Liver (tissue), 8 donors: ENCODE measurements at regions not wholly inside any gene's neighbourhood (a gene's known extent, or its start where the extent isn't known, plus 50 kb on each side); places are given as distances from the start of the nearest gene placed in this dataset.

Experiments used
- DNase-seq: peaks from one replicate; pipeline ENCODE4 v3.0.0-alpha.2; 2017; ENCODE audit warnings: low spot score
- H3K27ac ChIP-seq, 2 donors: one replicate each; pipeline ENCODE4 v1.7.0; 2013; ENCODE audit warnings: inconsistent platforms in 2 of 2, low read length in 2 of 2, control low read depth in 1 of 2, low read depth in 1 of 2, mild to moderate bottlenecking in 1 of 2
- H3K27me3 ChIP-seq, 4 donors: one replicate each; pipeline versions ENCODE4 v1.6.1 to v1.7.0; 2013; ENCODE audit warnings: low read length in 3 of 4, inconsistent platforms in 1 of 4, mild to moderate bottlenecking in 1 of 4, moderate library complexity in 1 of 4; ENCODE audit not compliant: control insufficient read depth in 4 of 4, insufficient read depth in 4 of 4
- H3K36me3 ChIP-seq, 4 donors: one replicate each; pipeline versions ENCODE4 v1.6.1 to v1.7.0; 2013; ENCODE audit warnings: low read length in 3 of 4, mild to moderate bottlenecking in 3 of 4, low read depth in 1 of 4, moderate library complexity in 1 of 4; ENCODE audit not compliant: control insufficient read depth in 4 of 4, insufficient read depth in 3 of 4
- H3K4me1 ChIP-seq, 4 donors: one replicate each; pipeline versions ENCODE4 v1.6.1 to v1.7.0; 2013; ENCODE audit warnings: low read length in 3 of 4, mild to moderate bottlenecking in 3 of 4, moderate library complexity in 1 of 4; ENCODE audit not compliant: control insufficient read depth in 4 of 4, insufficient read depth in 4 of 4
- H3K4me3 ChIP-seq, 3 donors: one replicate each; pipeline versions ENCODE4 v1.6.1 to v1.7.0; 2013; ENCODE audit warnings: low read length in 3 of 3, control low read depth in 1 of 3, low read depth in 1 of 3, mild to moderate bottlenecking in 1 of 3
- H3K9ac ChIP-seq, 2 donors: one replicate each; pipeline ENCODE4 v1.7.0; 2013; ENCODE audit warnings: low read length in 2 of 2, mild to moderate bottlenecking in 2 of 2, moderate library complexity in 2 of 2, control low read depth in 1 of 2, low read depth in 1 of 2
- H3K9me3 ChIP-seq, 4 donors: one replicate each; pipeline versions ENCODE4 v1.6.1 to v1.7.0; 2013; ENCODE audit warnings: low read length in 3 of 4; ENCODE audit not compliant: control insufficient read depth in 4 of 4
- ATF3 ChIP-seq: IDR thresholded peaks from 2 replicates; pipeline ENCODE4 v1.6.1; 2016; ENCODE audit warnings: antibody characterized with exemption
- EGR1 ChIP-seq, 2 donors: IDR thresholded peaks; 2 replicates each; pipeline ENCODE4 v1.6.1; 2016 to 2018; ENCODE audit warnings: antibody characterized with exemption in 2 of 2, low read depth in 2 of 2
- FOXA1 ChIP-seq: IDR thresholded peaks from 2 replicates; pipeline ENCODE4 v1.6.1; 2016; ENCODE audit warnings: antibody characterized with exemption
- FOXA2 ChIP-seq: IDR thresholded peaks from 2 replicates; pipeline ENCODE4 v1.6.1; 2016; ENCODE audit warnings: antibody characterized with exemption
- GABPA ChIP-seq, 2 donors: IDR thresholded peaks in 1 of 2; conservative IDR thresholded peaks in 1 of 2; 2 replicates each; pipeline ENCODE4 v1.6.1; 2016; ENCODE audit warnings: antibody characterized with exemption in 2 of 2, mild to moderate bottlenecking in 1 of 2, moderate library complexity in 1 of 2
- HNF4A ChIP-seq, 2 donors: conservative IDR thresholded peaks; 2 replicates each; pipeline ENCODE4 v1.6.1; 2016; ENCODE audit warnings: antibody characterized with exemption in 2 of 2, mild to moderate bottlenecking in 2 of 2
- HNF4G ChIP-seq: IDR thresholded peaks from 2 replicates; pipeline ENCODE4 v1.6.1; 2016; ENCODE audit warnings: antibody characterized with exemption
- JUND ChIP-seq, 2 donors: IDR thresholded peaks; 2 replicates each; pipeline ENCODE4 v1.6.1; 2016; ENCODE audit warnings: antibody characterized with exemption in 2 of 2
- NR2F2 ChIP-seq: IDR thresholded peaks from 2 replicates; pipeline ENCODE4 v1.6.1; 2016; ENCODE audit warnings: antibody characterized with exemption
- RAD21 ChIP-seq, 2 donors: IDR thresholded peaks; 2 replicates each; pipeline ENCODE4 v1.6.1; 2016; ENCODE audit warnings: antibody characterized with exemption in 2 of 2, mild to moderate bottlenecking in 2 of 2
- RXRA ChIP-seq, 2 donors: IDR thresholded peaks; 2 replicates each; pipeline ENCODE4 v1.6.1; 2017 to 2018; ENCODE audit warnings: antibody characterized with exemption in 2 of 2, mild to moderate bottlenecking in 1 of 2
- SP1 ChIP-seq: IDR thresholded peaks from 2 replicates; pipeline ENCODE4 v1.6.1; 2018; ENCODE audit warnings: antibody characterized with exemption, mild to moderate bottlenecking
- TAF1 ChIP-seq: conservative IDR thresholded peaks from 2 replicates; pipeline ENCODE4 v1.6.1; 2016; ENCODE audit warnings: antibody characterized with exemption, mild to moderate bottlenecking
- YY1 ChIP-seq: IDR thresholded peaks from 2 replicates; pipeline ENCODE4 v1.6.1; 2016; ENCODE audit warnings: antibody characterized with exemption, mild to moderate bottlenecking
- ZBTB33 ChIP-seq: IDR thresholded peaks from 2 replicates; pipeline ENCODE4 v1.6.1; 2016; ENCODE audit warnings: antibody characterized with exemption
- WGBS: extraction: QIAGEN DNeasy Blood & Tissue Kit; methylation state at CpG from one replicate; pipeline ENCODE4 v1.1.7; 2013; 5-methylcytosine and 5-hydroxymethylcytosine counted together
- TF ChIP-seq, protein P1 (sequence below): IDR thresholded peaks from 2 replicates; pipeline ENCODE4 v1.6.1; 2016; ENCODE audit warnings: antibody characterized with exemption, mild to moderate bottlenecking
- TF ChIP-seq, protein P2 (sequence below): IDR thresholded peaks from 2 replicates; pipeline ENCODE4 v1.6.1; 2016; ENCODE audit warnings: antibody characterized with exemption
- TF ChIP-seq, protein P3 (sequence below): fragments of 150-350 bp; IDR thresholded peaks from 2 replicates; pipeline ENCODE4 v1.5.1; 2017; ENCODE audit warnings: improper control_type of control experiment, low read depth, low read length; ENCODE audit not compliant: missing input control
- donor health status: healthy.
- donor health status: healthy.
- donor health status: healthy.
- donor health status: healthy.
- donor health status: healthy.

DNA sequence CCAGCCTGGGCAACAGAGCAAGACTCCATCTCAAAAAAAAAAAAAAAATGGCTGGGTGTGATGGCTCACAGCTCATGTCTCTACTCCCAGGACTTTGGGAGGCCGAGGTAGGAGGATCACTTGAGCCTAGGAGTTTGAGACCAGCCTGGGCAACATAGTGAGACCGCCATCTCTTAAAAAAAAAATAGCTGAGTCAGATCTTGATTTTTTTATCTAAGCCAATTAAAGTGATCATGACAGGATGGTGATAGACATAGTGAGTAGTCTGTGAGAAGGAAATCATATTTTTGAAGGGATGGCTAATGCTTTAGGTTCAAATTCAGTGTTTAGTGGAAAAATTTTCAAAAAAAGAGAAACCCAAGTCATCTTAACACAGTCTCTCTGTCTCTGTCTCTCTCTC is 114.6 kb upstream of the JARID2 start (continued):
- TF ChIP-seq, protein P1, sequence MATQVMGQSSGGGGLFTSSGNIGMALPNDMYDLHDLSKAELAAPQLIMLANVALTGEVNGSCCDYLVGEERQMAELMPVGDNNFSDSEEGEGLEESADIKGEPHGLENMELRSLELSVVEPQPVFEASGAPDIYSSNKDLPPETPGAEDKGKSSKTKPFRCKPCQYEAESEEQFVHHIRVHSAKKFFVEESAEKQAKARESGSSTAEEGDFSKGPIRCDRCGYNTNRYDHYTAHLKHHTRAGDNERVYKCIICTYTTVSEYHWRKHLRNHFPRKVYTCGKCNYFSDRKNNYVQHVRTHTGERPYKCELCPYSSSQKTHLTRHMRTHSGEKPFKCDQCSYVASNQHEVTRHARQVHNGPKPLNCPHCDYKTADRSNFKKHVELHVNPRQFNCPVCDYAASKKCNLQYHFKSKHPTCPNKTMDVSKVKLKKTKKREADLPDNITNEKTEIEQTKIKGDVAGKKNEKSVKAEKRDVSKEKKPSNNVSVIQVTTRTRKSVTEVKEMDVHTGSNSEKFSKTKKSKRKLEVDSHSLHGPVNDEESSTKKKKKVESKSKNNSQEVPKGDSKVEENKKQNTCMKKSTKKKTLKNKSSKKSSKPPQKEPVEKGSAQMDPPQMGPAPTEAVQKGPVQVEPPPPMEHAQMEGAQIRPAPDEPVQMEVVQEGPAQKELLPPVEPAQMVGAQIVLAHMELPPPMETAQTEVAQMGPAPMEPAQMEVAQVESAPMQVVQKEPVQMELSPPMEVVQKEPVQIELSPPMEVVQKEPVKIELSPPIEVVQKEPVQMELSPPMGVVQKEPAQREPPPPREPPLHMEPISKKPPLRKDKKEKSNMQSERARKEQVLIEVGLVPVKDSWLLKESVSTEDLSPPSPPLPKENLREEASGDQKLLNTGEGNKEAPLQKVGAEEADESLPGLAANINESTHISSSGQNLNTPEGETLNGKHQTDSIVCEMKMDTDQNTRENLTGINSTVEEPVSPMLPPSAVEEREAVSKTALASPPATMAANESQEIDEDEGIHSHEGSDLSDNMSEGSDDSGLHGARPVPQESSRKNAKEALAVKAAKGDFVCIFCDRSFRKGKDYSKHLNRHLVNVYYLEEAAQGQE: no peak
- TF ChIP-seq ATF3 (no peak), SP1 (no peak), JUND (IDR thresholded peaks at IDR 0.05) (no peak), YY1 (no peak), HNF4A (conservative IDR thresholded peaks at IDR 0.05) (no peak)

GRCh38 chr6:15131651-15132061 is 114.2 kb upstream of the JARID2 start:
- DNase-seq: no peak
- Histone ChIP-seq H3K36me3 (no peaks in the 10 kb centered on the region), H3K4me1 (no peaks in the 10 kb centered on the region), H3K4me3 (no peak overlapping the region), H3K27me3 (no peaks in the 10 kb centered on the region), H3K9me3 (no peaks in the 10 kb centered on the region), H3K9ac (no peak overlapping the region), H3K27ac (no peak overlapping the region)
- 84% methylated on average over 7 of the region's 7 CpGs for WGBS
- TF ChIP-seq HNF4G: no peak
- TF ChIP-seq EGR1 (IDR thresholded peaks at IDR 0.05; ENCODE audit: low read depth in 2 of 2): no peak
- no peak for TF ChIP-seq RAD21 (IDR thresholded peaks at IDR 0.05)
- TF ChIP-seq TAF1: no peak
- no peak for TF ChIP-seq ATF3
- TF ChIP-seq, protein P2, sequence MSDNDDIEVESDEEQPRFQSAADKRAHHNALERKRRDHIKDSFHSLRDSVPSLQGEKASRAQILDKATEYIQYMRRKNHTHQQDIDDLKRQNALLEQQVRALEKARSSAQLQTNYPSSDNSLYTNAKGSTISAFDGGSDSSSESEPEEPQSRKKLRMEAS: no peak
- no peak for TF ChIP-seq NR2F2
- TF ChIP-seq SP1: no peak
- TF ChIP-seq FOXA2: no peak
- TF ChIP-seq, protein P3, sequence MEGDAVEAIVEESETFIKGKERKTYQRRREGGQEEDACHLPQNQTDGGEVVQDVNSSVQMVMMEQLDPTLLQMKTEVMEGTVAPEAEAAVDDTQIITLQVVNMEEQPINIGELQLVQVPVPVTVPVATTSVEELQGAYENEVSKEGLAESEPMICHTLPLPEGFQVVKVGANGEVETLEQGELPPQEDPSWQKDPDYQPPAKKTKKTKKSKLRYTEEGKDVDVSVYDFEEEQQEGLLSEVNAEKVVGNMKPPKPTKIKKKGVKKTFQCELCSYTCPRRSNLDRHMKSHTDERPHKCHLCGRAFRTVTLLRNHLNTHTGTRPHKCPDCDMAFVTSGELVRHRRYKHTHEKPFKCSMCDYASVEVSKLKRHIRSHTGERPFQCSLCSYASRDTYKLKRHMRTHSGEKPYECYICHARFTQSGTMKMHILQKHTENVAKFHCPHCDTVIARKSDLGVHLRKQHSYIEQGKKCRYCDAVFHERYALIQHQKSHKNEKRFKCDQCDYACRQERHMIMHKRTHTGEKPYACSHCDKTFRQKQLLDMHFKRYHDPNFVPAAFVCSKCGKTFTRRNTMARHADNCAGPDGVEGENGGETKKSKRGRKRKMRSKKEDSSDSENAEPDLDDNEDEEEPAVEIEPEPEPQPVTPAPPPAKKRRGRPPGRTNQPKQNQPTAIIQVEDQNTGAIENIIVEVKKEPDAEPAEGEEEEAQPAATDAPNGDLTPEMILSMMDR: no peak
- no peak for TF ChIP-seq HNF4A (conservative IDR thresholded peaks at IDR 0.05)

GRCh38 chr6:15132167-15132566 is 113.7 kb upstream of the JARID2 start:
- H3K27me3 ChIP-seq: no peaks in the 10 kb centered on the region
- H3K9ac ChIP-seq: no peak overlapping the region
- no peaks in the 10 kb centered on the region for H3K36me3 ChIP-seq
- WGBS: 89% methylated on average over 4 of the region's 4 CpGs
- H3K9me3 ChIP-seq: no peaks in the 10 kb centered on the region
- DNase-seq: no peak
- H3K27ac ChIP-seq: no peak overlapping the region
- H3K4me3 ChIP-seq: no peak overlapping the region
- H3K4me1 ChIP-seq: no peaks in the 10 kb centered on the region
- no peak for TF ChIP-seq SP1
- no peak for TF ChIP-seq RXRA (IDR thresholded peaks at IDR 0.05)
- no peak for TF ChIP-seq TAF1
- TF ChIP-seq EGR1 (IDR thresholded peaks at IDR 0.05; ENCODE audit: low read depth in 2 of 2): no peak
- TF ChIP-seq NR2F2: no peak
- TF ChIP-seq, protein P2: no peak
- no peak for TF ChIP-seq HNF4G
- TF ChIP-seq, protein P3: no peak
- no peak for TF ChIP-seq GABPA (IDR thresholded peaks at IDR 0.05 in 1 of 2, conservative IDR thresholded peaks at IDR 0.05 in 1 of 2)
- no peak for TF ChIP-seq HNF4A (conservative IDR thresholded peaks at IDR 0.05)
- no peak for TF ChIP-seq RAD21 (IDR thresholded peaks at IDR 0.05)
- TF ChIP-seq JUND (IDR thresholded peaks at IDR 0.05): no peak
- TF ChIP-seq YY1: no peak
- no peak for TF ChIP-seq ZBTB33
- no peak for TF ChIP-seq FOXA1
